ENCODE measurements at regions not wholly inside any gene's neighbourhood (a gene's known extent, or its start where the extent isn't known, plus 50 kb on each side); places are given as distances from the start of the nearest gene placed in this dataset.

- ATAC-seq: no peak
- peaks cover 12% of the 10 kb centered on the region for H3K4me1 Mint-ChIP-seq
- no peaks in the 10 kb centered on the region for H3K27me3 Mint-ChIP-seq (ENCODE audit: low read depth)
- POLR2A ChIA-PET: no interaction called here
- H3K36me3 Mint-ChIP-seq: no peaks in the 10 kb centered on the region
- no peaks in the 10 kb centered on the region for H3K9me3 Mint-ChIP-seq
- TF ChIP-seq FOXP1 (CRISPR knock-in tag; IDR thresholded peaks at IDR 0.05; ENCODE audit: borderline replicate concordance) (no peak), PREB (CRISPR knock-in tag; IDR thresholded peaks at IDR 0.05; ENCODE audit: borderline replicate concordance) (no peak)
- CTCF ChIA-PET: no interaction called here
- H3K4me3 Mint-ChIP-seq: no peak overlapping the region
- H3K27ac Mint-ChIP-seq: no peak overlapping the region
- DNase-seq (ENCODE audit: low spot score): no peak
Measured at GRCh38 chr5:20113931-20114330, 125.9 kb upstream of the CDH18 start.

GRCh38 chr5:20113031-20113715 is 125.2 kb upstream of the CDH18 start:
- Mint-ChIP-seq H3K4me3 (no peak overlapping the region), H3K4me1 (peaks cover 16% of the 10 kb centered on the region), H3K27me3 (ENCODE audit: low read depth) (no peaks in the 10 kb centered on the region), H3K9me3 (no peaks in the 10 kb centered on the region), H3K36me3 (no peaks in the 10 kb centered on the region), H3K27ac (no peak overlapping the region)
- no peak for ATAC-seq
- CTCF ChIA-PET: no interaction called here
- TF ChIP-seq PRDM15 (CRISPR knock-in tag; IDR thresholded peaks at IDR 0.05) (no peak), SMAD3 (CRISPR knock-in tag; IDR thresholded peaks at IDR 0.05; ENCODE audit: borderline replicate concordance) (no peak), ZNF219 (CRISPR knock-in tag; IDR thresholded peaks at IDR 0.05; ENCODE audit: borderline replicate concordance) (no peak), TEAD4 (CRISPR knock-in tag; IDR thresholded peaks at IDR 0.05) (no peak), GTF2I (CRISPR knock-in tag; conservative IDR thresholded peaks at IDR 0.05) (no peak), NR1H2 (CRISPR knock-in tag; IDR thresholded peaks at IDR 0.05) (no peak), ESRRA (CRISPR knock-in tag; IDR thresholded peaks at IDR 0.05; ENCODE audit: borderline replicate concordance) (no peak), JUN (CRISPR knock-in tag; IDR thresholded peaks at IDR 0.05) (no peak), ZNF317 (CRISPR knock-in tag; IDR thresholded peaks at IDR 0.05; ENCODE audit: borderline replicate concordance, low read depth) (no peak), AFF4 (CRISPR knock-in tag; IDR thresholded peaks at IDR 0.05; ENCODE audit: borderline replicate concordance) (no peak), ZNF281 (CRISPR knock-in tag; IDR thresholded peaks at IDR 0.05) (no peak), TEAD1 (CRISPR knock-in tag; IDR thresholded peaks at IDR 0.05) (no peak), KAT7 (CRISPR knock-in tag; IDR thresholded peaks at IDR 0.05; ENCODE audit: borderline replicate concordance) (no peak)
- POLR2A ChIA-PET: no interaction called here
- DNase-seq (ENCODE audit: low spot score): no peak
